Cardiac fibroblast (primary cell): ENCODE measurements at regions not wholly inside any gene's neighbourhood (a gene's known extent, or its start where the extent isn't known, plus 50 kb on each side); places are given as distances from the start of the nearest gene placed in this dataset.

Experiments used
- DNase-seq, 2 donors: peaks; one replicate each; pipeline versions ENCODE4 v3.0.0 to v3.0.0-alpha.2; 2010; ENCODE audit warnings: low read depth in 2 of 2
- H3K4me3 ChIP-seq, 2 donors: replicated peaks in 1 of 2; 1 replicate in 1 of 2; 2 replicates in 1 of 2; pipeline ENCODE4 v1.5.1; 2011; ENCODE audit warnings: low read depth in 2 of 2, low read length in 2 of 2, mild to moderate bottlenecking in 2 of 2, moderate library complexity in 1 of 2
- CTCF ChIP-seq: IDR thresholded peaks from one replicate; pipeline ENCODE4 v1.5.1; 2011; ENCODE audit warnings: low read depth, mild to moderate bottlenecking, low read length, inconsistent platforms

GRCh38 chr10:3856593-3856992 lies 71.6 kb upstream of the KLF6 start:
- TF ChIP-seq CTCF: no peak
- DNase-seq: no peak
- H3K4me3 ChIP-seq: no peak overlapping the region

GRCh38 chr10:3853547-3854303 lies 68.7 kb upstream of the KLF6 start:
- no peak for DNase-seq
- no peak for TF ChIP-seq CTCF
- H3K4me3 ChIP-seq: no peak overlapping the region

- TF ChIP-seq CTCF: no peak
- no peak for DNase-seq
- H3K4me3 ChIP-seq: no peak overlapping the region
These were observed 68.0 kb upstream of the KLF6 start for GRCh38 chr10:3853016-3853415.

- TF ChIP-seq CTCF: no peak
- H3K4me3 ChIP-seq: no peak overlapping the region
- DNase-seq: peak; percentile 96 to 99
These were observed 67.3 kb upstream of the KLF6 start for GRCh38 chr10:3852147-3852904.

- DNase-seq: peak; percentile 78 to 96
- TF ChIP-seq CTCF: no peak
- no peak overlapping the region for H3K4me3 ChIP-seq
These were observed 66.3 kb upstream of the KLF6 start for GRCh38 chr10:3850999-3851937.

GRCh38 chr10:3848775-3849635 lies 64.0 kb upstream of the KLF6 start:
- DNase-seq: peak; percentile 30 to 92
- TF ChIP-seq CTCF: no peak
- no peak overlapping the region for H3K4me3 ChIP-seq
